ENCODE measurements at regions not wholly inside any gene's neighbourhood (a gene's known extent, or its start where the extent isn't known, plus 50 kb on each side); places are given as distances from the start of the nearest gene placed in this dataset.

DNA sequence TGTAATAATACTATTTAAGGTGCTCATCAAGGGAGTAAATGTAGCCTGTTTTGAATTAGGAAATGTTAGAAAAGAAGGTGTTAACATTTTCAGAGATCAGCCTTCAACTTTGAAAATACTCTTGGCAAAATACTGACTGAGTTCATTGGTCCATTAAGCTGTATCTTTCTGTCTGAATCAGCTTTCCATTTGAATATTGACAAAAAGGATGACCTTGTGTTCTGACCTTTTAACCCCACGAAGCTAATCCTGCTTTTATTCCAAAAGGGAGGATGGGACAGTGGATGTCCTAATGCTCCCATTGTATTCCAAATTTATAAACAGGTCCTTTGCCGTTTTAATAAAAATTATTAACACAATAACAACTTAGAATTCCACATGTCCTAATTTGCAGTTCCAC lies 259.7 kb upstream of the NRIP1 start:
- TF ChIP-seq TAF1 (IDR thresholded peaks at IDR 0.05; ENCODE audit: low read depth, low read length) (no peak), POLR2AphosphoS5 (IDR thresholded peaks at IDR 0.05; ENCODE audit: low read depth, low read length) (no peak), POLR2A (IDR thresholded peaks at IDR 0.05; ENCODE audit: low read depth, low read length) (no peak), POU2F2 (IDR thresholded peaks at IDR 0.05; ENCODE audit: low read depth, low read length) (no peak)
